ENCODE measurements at regions not wholly inside any gene's neighbourhood (a gene's known extent, or its start where the extent isn't known, plus 50 kb on each side); places are given as distances from the start of the nearest gene placed in this dataset.

- H3K4me1 ChIP-seq (ENCODE audit: control insufficient read depth in 1 of 2, extremely low read depth in 1 of 2, insufficient read depth in 2 of 2, low read length in 2 of 2), result no peaks in the 10 kb centered on the region
- no peak overlapping the region for H3K4me3 ChIP-seq (ENCODE audit: control insufficient read depth in 1 of 2, extremely low read depth in 1 of 2, low read length in 1 of 2)
- ChIA-PET POLR2A (no interaction called here), CTCF (no interaction called here)
- H3K36me3 ChIP-seq (ENCODE audit: control insufficient read depth in 2 of 2, extremely low read depth in 1 of 2, insufficient read depth in 1 of 2, low read length in 1 of 2), result no peaks in the 10 kb centered on the region
- Mint-ChIP-seq H3K9me3 (peaks cover 0 to 7% (median 4%) of the 10 kb centered on the region in 3 donors), H3K27ac (no peak overlapping the region), H3K27me3 (no peaks in the 10 kb centered on the region), H3K4me3 (no peak overlapping the region), H3K4me1 (no peaks in the 10 kb centered on the region), H3K36me3 (no peaks in the 10 kb centered on the region)
- no peaks in the 10 kb centered on the region for H3K9me3 ChIP-seq
- no peak for DNase-seq
- ATAC-seq (replicated peaks in 1 of 4), result no peak
- H3K27me3 ChIP-seq (replicated peaks in 1 of 2; ENCODE audit: control insufficient read depth in 2 of 2, extremely low read depth in 1 of 2, insufficient read depth in 2 of 2, low read length in 1 of 2), result peaks cover 0 to 2% of the 10 kb centered on the region in 2 experiments
- H3K27ac ChIP-seq (ENCODE audit: low read length), result no peak overlapping the region
- WGBS (ENCODE audit: insufficient coverage), result 0% methylated on average over 1 of the region's 3 CpGs
Observed at GRCh38 chr4:138450546-138451275, 208.6 kb upstream of the SLC7A11 start.

- Histone ChIP-seq H3K4me1 (ENCODE audit: control insufficient read depth in 1 of 2, extremely low read depth in 1 of 2, insufficient read depth in 2 of 2, low read length in 2 of 2) (no peaks in the 10 kb centered on the region), H3K4me3 (ENCODE audit: control insufficient read depth in 1 of 2, extremely low read depth in 1 of 2, low read length in 1 of 2) (no peak overlapping the region), H3K36me3 (ENCODE audit: control insufficient read depth in 2 of 2, extremely low read depth in 1 of 2, insufficient read depth in 1 of 2, low read length in 1 of 2) (no peaks in the 10 kb centered on the region), H3K27me3 (replicated peaks in 1 of 2; ENCODE audit: control insufficient read depth in 2 of 2, extremely low read depth in 1 of 2, insufficient read depth in 2 of 2, low read length in 1 of 2) (peaks cover 0 to 2% of the 10 kb centered on the region in 2 experiments), H3K27ac (ENCODE audit: low read length) (no peak overlapping the region), H3K9me3 (no peaks in the 10 kb centered on the region)
- ATAC-seq (replicated peaks in 1 of 4) (no peak), DNase-seq (no peak)
- Mint-ChIP-seq H3K27me3 (no peaks in the 10 kb centered on the region), H3K4me3 (no peak overlapping the region), H3K9me3 (peaks cover 0 to 3% (median 0%) of the 10 kb centered on the region in 3 donors), H3K4me1 (no peaks in the 10 kb centered on the region), H3K36me3 (no peaks in the 10 kb centered on the region), H3K27ac (no peak overlapping the region)
- ChIA-PET POLR2A (no interaction called here), CTCF (no interaction called here)
- WGBS (ENCODE audit: insufficient coverage), result 88% methylated on average over 2 of the region's 3 CpGs
Observed at GRCh38 chr4:138449938-138450337, 207.8 kb upstream of the SLC7A11 start.

GRCh38 chr4:138448169-138448568 is 206.0 kb upstream of the SLC7A11 start:
- Mint-ChIP-seq H3K36me3 (no peaks in the 10 kb centered on the region), H3K4me3 (no peak overlapping the region), H3K4me1 (no peaks in the 10 kb centered on the region), H3K27me3 (no peaks in the 10 kb centered on the region), H3K9me3 (peaks cover 2 to 5% (median 2%) of the 10 kb centered on the region in 3 donors), H3K27ac (no peak overlapping the region)
- no peaks in the 10 kb centered on the region for H3K9me3 ChIP-seq
- no peaks in the 10 kb centered on the region for H3K27me3 ChIP-seq (replicated peaks in 1 of 2; ENCODE audit: control insufficient read depth in 2 of 2, extremely low read depth in 1 of 2, insufficient read depth in 2 of 2, low read length in 1 of 2)
- no peaks in the 10 kb centered on the region for H3K4me1 ChIP-seq (ENCODE audit: control insufficient read depth in 1 of 2, extremely low read depth in 1 of 2, insufficient read depth in 2 of 2, low read length in 2 of 2)
- CTCF ChIA-PET, result no interaction called here
- H3K27ac ChIP-seq (ENCODE audit: low read length), result no peak overlapping the region
- no peak overlapping the region for H3K4me3 ChIP-seq (ENCODE audit: control insufficient read depth in 1 of 2, extremely low read depth in 1 of 2, low read length in 1 of 2)
- no peak for ATAC-seq (replicated peaks in 1 of 4)
- WGBS (ENCODE audit: insufficient coverage), result no CpG with 5 or more reads among the region's 1 CpG
- no peak for DNase-seq
- POLR2A ChIA-PET, result no interaction called here
- H3K36me3 ChIP-seq (ENCODE audit: control insufficient read depth in 2 of 2, extremely low read depth in 1 of 2, insufficient read depth in 1 of 2, low read length in 1 of 2), result no peaks in the 10 kb centered on the region

GRCh38 chr4:138446456-138446855 is 204.3 kb upstream of the SLC7A11 start:
- no peaks in the 10 kb centered on the region for H3K4me1 Mint-ChIP-seq
- ATAC-seq (replicated peaks in 1 of 4), result no peak
- Histone ChIP-seq H3K9me3 (no peaks in the 10 kb centered on the region), H3K36me3 (ENCODE audit: control insufficient read depth in 2 of 2, extremely low read depth in 1 of 2, insufficient read depth in 1 of 2, low read length in 1 of 2) (no peaks in the 10 kb centered on the region), H3K27me3 (replicated peaks in 1 of 2; ENCODE audit: control insufficient read depth in 2 of 2, extremely low read depth in 1 of 2, insufficient read depth in 2 of 2, low read length in 1 of 2) (no peaks in the 10 kb centered on the region), H3K27ac (ENCODE audit: low read length) (no peak overlapping the region), H3K4me1 (ENCODE audit: control insufficient read depth in 1 of 2, extremely low read depth in 1 of 2, insufficient read depth in 2 of 2, low read length in 2 of 2) (no peaks in the 10 kb centered on the region), H3K4me3 (ENCODE audit: control insufficient read depth in 1 of 2, extremely low read depth in 1 of 2, low read length in 1 of 2) (no peak overlapping the region)
- no CpG with 5 or more reads among the region's 5 CpGs for WGBS (ENCODE audit: insufficient coverage)
- H3K27ac Mint-ChIP-seq, result no peak overlapping the region
- no peak for DNase-seq
- peaks cover 3 to 10% (median 3%) of the 10 kb centered on the region in 3 donors for H3K9me3 Mint-ChIP-seq
- no peaks in the 10 kb centered on the region for H3K27me3 Mint-ChIP-seq
- no peaks in the 10 kb centered on the region for H3K36me3 Mint-ChIP-seq
- ChIA-PET CTCF (no interaction called here), POLR2A (no interaction called here)
- no peak overlapping the region for H3K4me3 Mint-ChIP-seq

GRCh38 chr4:138445098-138445497 is 202.9 kb upstream of the SLC7A11 start:
- POLR2A ChIA-PET, result interaction anchor here in 1 of 2 donors (0.6 kb wide), 1 partner anchor 471 kb away, joined by 4 read pairs; no protein-coding TSS in a partner anchor

GRCh38 chr4:138444260-138444659 is 202.1 kb upstream of the SLC7A11 start:
- WGBS (ENCODE audit: insufficient coverage), result no CpG with 5 or more reads among the region's 2 CpGs
- ChIA-PET CTCF (no interaction called here), POLR2A (no interaction called here)
- H3K27me3 Mint-ChIP-seq, result no peaks in the 10 kb centered on the region
- Histone ChIP-seq H3K27me3 (replicated peaks in 1 of 2; ENCODE audit: control insufficient read depth in 2 of 2, extremely low read depth in 1 of 2, insufficient read depth in 2 of 2, low read length in 1 of 2) (no peaks in the 10 kb centered on the region), H3K4me3 (ENCODE audit: control insufficient read depth in 1 of 2, extremely low read depth in 1 of 2, low read length in 1 of 2) (no peak overlapping the region), H3K36me3 (ENCODE audit: control insufficient read depth in 2 of 2, extremely low read depth in 1 of 2, insufficient read depth in 1 of 2, low read length in 1 of 2) (no peaks in the 10 kb centered on the region), H3K27ac (ENCODE audit: low read length) (no peak overlapping the region), H3K4me1 (ENCODE audit: control insufficient read depth in 1 of 2, extremely low read depth in 1 of 2, insufficient read depth in 2 of 2, low read length in 2 of 2) (no peaks in the 10 kb centered on the region), H3K9me3 (no peaks in the 10 kb centered on the region)
- no peak overlapping the region for H3K4me3 Mint-ChIP-seq
- H3K4me1 Mint-ChIP-seq, result no peaks in the 10 kb centered on the region
- H3K27ac Mint-ChIP-seq, result no peak overlapping the region
- peaks cover 3 to 11% (median 7%) of the 10 kb centered on the region in 3 donors for H3K9me3 Mint-ChIP-seq
- no peak for DNase-seq
- no peak for ATAC-seq (replicated peaks in 1 of 4)
- H3K36me3 Mint-ChIP-seq, result no peaks in the 10 kb centered on the region

More at GRCh38 chr4:138445098-138445497, 202.9 kb upstream of the SLC7A11 start:
- Histone ChIP-seq H3K36me3 (ENCODE audit: control insufficient read depth in 2 of 2, extremely low read depth in 1 of 2, insufficient read depth in 1 of 2, low read length in 1 of 2) (no peaks in the 10 kb centered on the region), H3K27ac (ENCODE audit: low read length) (no peak overlapping the region), H3K4me3 (ENCODE audit: control insufficient read depth in 1 of 2, extremely low read depth in 1 of 2, low read length in 1 of 2) (no peak overlapping the region), H3K27me3 (replicated peaks in 1 of 2; ENCODE audit: control insufficient read depth in 2 of 2, extremely low read depth in 1 of 2, insufficient read depth in 2 of 2, low read length in 1 of 2) (no peaks in the 10 kb centered on the region), H3K4me1 (ENCODE audit: control insufficient read depth in 1 of 2, extremely low read depth in 1 of 2, insufficient read depth in 2 of 2, low read length in 2 of 2) (no peaks in the 10 kb centered on the region), H3K9me3 (no peaks in the 10 kb centered on the region)
- Mint-ChIP-seq H3K9me3 (peaks cover 3 to 11% (median 5%) of the 10 kb centered on the region in 3 donors), H3K4me1 (no peaks in the 10 kb centered on the region), H3K4me3 (no peak overlapping the region), H3K36me3 (no peaks in the 10 kb centered on the region), H3K27ac (no peak overlapping the region), H3K27me3 (no peaks in the 10 kb centered on the region)
- ATAC-seq (replicated peaks in 1 of 4), result no peak
- WGBS (ENCODE audit: insufficient coverage), result no CpG with 5 or more reads among the region's 3 CpGs
- CTCF ChIA-PET, result no interaction called here
- DNase-seq, result no peak

Data from T-cell (primary cell).